Peyer's patch (tissue), 4 donors: ENCODE measurements at regions not wholly inside any gene's neighbourhood (a gene's known extent, or its start where the extent isn't known, plus 50 kb on each side); places are given as distances from the start of the nearest gene placed in this dataset.

ENCODE experiments used
- DNase-seq, 3 donors: peaks; one replicate each; pipeline ENCODE4 v3.0.0-alpha.2; 2017 to 2019
- H3K27ac ChIP-seq, 4 donors: fragments of 200-600 bp; sonication (generic); one replicate each; pipeline ENCODE4 v1.5.1; 2016 to 2019
- H3K27me3 ChIP-seq, 2 donors: fragments of 200-600 bp; sonication (generic); one replicate each; pipeline ENCODE4 v1.5.1; 2019
- H3K36me3 ChIP-seq, 3 donors: fragments of 200-600 bp; sonication (generic); one replicate each; pipeline ENCODE4 v1.5.1; 2016 to 2019
- H3K4me1 ChIP-seq, 4 donors: fragments of 200-600 bp; sonication (generic); one replicate each; pipeline ENCODE4 v1.5.1; 2016 to 2019
- H3K4me3 ChIP-seq, 4 donors: fragments of 200-600 bp; sonication (generic); 1 replicate in 3 of 4; 2 replicates in 1 of 4; pipeline ENCODE4 v1.5.1; 2016 to 2019; ENCODE audit warnings: mild to moderate bottlenecking in 1 of 4
- H3K9me3 ChIP-seq, 4 donors: fragments of 200-600 bp; sonication (generic); one replicate each; pipeline ENCODE4 v1.5.1; 2016 to 2019; ENCODE audit warnings: mild to moderate bottlenecking in 1 of 4
- CTCF ChIP-seq, 6 experiments: fragments of 450-650 bp in 4 of 6; fragments of 200-600 bp in 2 of 6; sonication (generic) in 1 of 6; IDR thresholded peaks; one replicate each; pipeline ENCODE4 v1.5.1; 2017 to 2019; ENCODE audit warnings: antibody characterized with exemption in 6 of 6, mild to moderate bottlenecking in 3 of 6, moderate library complexity in 1 of 6
- POLR2A ChIP-seq, 2 donors: fragments of 450-650 bp; IDR thresholded peaks; one replicate each; pipeline ENCODE4 v1.5.1; 2017; ENCODE audit warnings: antibody characterized with exemption in 2 of 2, mild to moderate bottlenecking in 2 of 2, moderate library complexity in 2 of 2

GRCh38 chr13:62250501-62251201 lies 835.0 kb upstream of the PCDH20 start:
- Histone ChIP-seq H3K36me3 (no peaks in the 10 kb centered on the region), H3K9me3 (no peaks in the 10 kb centered on the region), H3K4me3 (no peak overlapping the region), H3K27me3 (no peaks in the 10 kb centered on the region), H3K27ac (no peak overlapping the region), H3K4me1 (no peaks in the 10 kb centered on the region)
- TF ChIP-seq CTCF (IDR thresholded peaks at IDR 0.05), result no peak
- DNase-seq, result no peak

- TF ChIP-seq CTCF (IDR thresholded peaks at IDR 0.05) (no peak), POLR2A (IDR thresholded peaks at IDR 0.05) (no peak)
- no peaks in the 10 kb centered on the region for H3K27me3 ChIP-seq
- H3K4me1 ChIP-seq, result no peaks in the 10 kb centered on the region
- no peak overlapping the region for H3K27ac ChIP-seq
- H3K9me3 ChIP-seq, result no peaks in the 10 kb centered on the region
- DNase-seq, result no peak
- H3K36me3 ChIP-seq, result no peaks in the 10 kb centered on the region
- H3K4me3 ChIP-seq, result no peak overlapping the region
Observed at GRCh38 chr13:62246581-62246980, 830.9 kb upstream of the PCDH20 start.

- Histone ChIP-seq H3K9me3 (no peaks in the 10 kb centered on the region), H3K27me3 (no peaks in the 10 kb centered on the region), H3K4me1 (no peaks in the 10 kb centered on the region), H3K4me3 (no peak overlapping the region), H3K36me3 (no peaks in the 10 kb centered on the region), H3K27ac (no peak overlapping the region)
- TF ChIP-seq POLR2A (IDR thresholded peaks at IDR 0.05), result no peak
- TF ChIP-seq CTCF (IDR thresholded peaks at IDR 0.05), result no peak
- no peak for DNase-seq
Observed at GRCh38 chr13:62243106-62243505, 827.5 kb upstream of the PCDH20 start.

DNA sequence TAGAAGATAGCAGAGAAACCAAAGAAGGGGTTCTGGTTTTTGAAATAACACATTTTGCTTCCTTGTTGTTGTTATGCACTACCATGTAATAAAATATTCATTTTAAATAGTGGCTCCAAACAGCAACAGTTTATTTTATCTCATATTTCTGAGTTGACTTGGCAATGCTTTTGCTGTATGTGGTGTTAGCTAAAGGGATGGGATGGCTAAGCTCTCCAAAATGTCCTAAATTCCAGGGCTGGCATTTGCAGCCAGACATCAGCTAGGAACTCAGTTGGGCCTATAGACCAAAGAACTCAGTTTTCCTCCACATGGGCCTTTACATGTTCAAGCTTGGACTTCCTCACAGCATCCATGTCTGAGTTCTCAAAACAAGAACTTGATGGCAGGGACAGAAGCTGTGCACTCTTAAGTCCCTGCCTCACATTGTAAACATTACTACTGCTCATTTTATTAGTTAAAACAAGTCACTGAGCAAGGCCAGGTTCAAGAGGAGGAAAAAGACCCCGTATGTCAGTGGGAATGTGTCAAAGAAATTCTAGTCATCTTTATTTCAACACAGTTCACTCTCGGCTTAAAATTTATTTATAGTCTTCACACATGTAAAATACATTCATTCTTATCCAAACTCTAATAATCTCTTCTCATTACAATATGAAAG lies 819.3 kb upstream of the PCDH20 start:
- H3K27me3 ChIP-seq, result no peaks in the 10 kb centered on the region
- H3K4me1 ChIP-seq, result no peaks in the 10 kb centered on the region
- H3K27ac ChIP-seq, result no peak overlapping the region
- no peak for TF ChIP-seq POLR2A (IDR thresholded peaks at IDR 0.05)
- no peak for TF ChIP-seq CTCF (IDR thresholded peaks at IDR 0.05)
- no peak for DNase-seq
- no peak overlapping the region for H3K4me3 ChIP-seq
- no peaks in the 10 kb centered on the region for H3K9me3 ChIP-seq
- H3K36me3 ChIP-seq, result no peaks in the 10 kb centered on the region

- Histone ChIP-seq H3K4me3 (no peak overlapping the region), H3K9me3 (no peaks in the 10 kb centered on the region), H3K27me3 (no peaks in the 10 kb centered on the region), H3K36me3 (no peaks in the 10 kb centered on the region), H3K27ac (no peak overlapping the region), H3K4me1 (no peaks in the 10 kb centered on the region)
- DNase-seq, result no peak
- no peak for TF ChIP-seq POLR2A (IDR thresholded peaks at IDR 0.05)
- no peak for TF ChIP-seq CTCF (IDR thresholded peaks at IDR 0.05)
Observed at GRCh38 chr13:62210951-62211350, 795.3 kb upstream of the PCDH20 start.
